ENCODE measurements at regions not wholly inside any gene's neighbourhood (a gene's known extent, or its start where the extent isn't known, plus 50 kb on each side); places are given as distances from the start of the nearest gene placed in this dataset.

- no peak overlapping the region for H3K27ac ChIP-seq
- H3K36me3 ChIP-seq = no peaks in the 10 kb centered on the region
- TF ChIP-seq CTCF (IDR thresholded peaks at IDR 0.05; ENCODE audit: low read depth, low read length) = no peak
- DNase-seq (ENCODE audit: low read depth in 1 of 2, low spot score in 1 of 2) = no peak
- H3K4me1 ChIP-seq (ENCODE audit: low read depth) = no peaks in the 10 kb centered on the region
- no peaks in the 10 kb centered on the region for H3K9me3 ChIP-seq (ENCODE audit: low read depth)
- no peaks in the 10 kb centered on the region for H3K27me3 ChIP-seq
- no peak overlapping the region for H3K4me3 ChIP-seq
Observed at GRCh38 chrX:78543281-78543680, 115.8 kb downstream of the RTL3 start.

- no peak for DNase-seq (ENCODE audit: low read depth in 1 of 2, low spot score in 1 of 2)
- H3K4me1 ChIP-seq (ENCODE audit: low read depth) = no peaks in the 10 kb centered on the region
- H3K4me3 ChIP-seq = no peak overlapping the region
- no peaks in the 10 kb centered on the region for H3K36me3 ChIP-seq
- no peaks in the 10 kb centered on the region for H3K9me3 ChIP-seq (ENCODE audit: low read depth)
- H3K27ac ChIP-seq = no peak overlapping the region
- no peak for TF ChIP-seq CTCF (IDR thresholded peaks at IDR 0.05; ENCODE audit: low read depth, low read length)
- no peaks in the 10 kb centered on the region for H3K27me3 ChIP-seq
Observed at GRCh38 chrX:78540171-78540570, 119.0 kb downstream of the RTL3 start.

GRCh38 chrX:78534221-78534620 is 124.9 kb downstream of the RTL3 start:
- peaks cover 6% of the 10 kb centered on the region for H3K4me1 ChIP-seq (ENCODE audit: low read depth)
- TF ChIP-seq CTCF (IDR thresholded peaks at IDR 0.05; ENCODE audit: low read depth, low read length) = no peak
- no peaks in the 10 kb centered on the region for H3K27me3 ChIP-seq
- H3K4me3 ChIP-seq = no peak overlapping the region
- H3K9me3 ChIP-seq (ENCODE audit: low read depth) = no peaks in the 10 kb centered on the region
- H3K36me3 ChIP-seq = no peaks in the 10 kb centered on the region
- H3K27ac ChIP-seq = no peak overlapping the region
- no peak for DNase-seq (ENCODE audit: low read depth in 1 of 2, low spot score in 1 of 2)

- Histone ChIP-seq H3K4me1 (ENCODE audit: low read depth) (peaks cover 6% of the 10 kb centered on the region), H3K27me3 (no peaks in the 10 kb centered on the region), H3K9me3 (ENCODE audit: low read depth) (no peaks in the 10 kb centered on the region), H3K36me3 (no peaks in the 10 kb centered on the region), H3K27ac (no peak overlapping the region), H3K4me3 (no peak overlapping the region)
- DNase-seq (ENCODE audit: low read depth in 1 of 2, low spot score in 1 of 2) = no peak
- no peak for TF ChIP-seq CTCF (IDR thresholded peaks at IDR 0.05; ENCODE audit: low read depth, low read length)
Observed at GRCh38 chrX:78532363-78532762, 126.8 kb downstream of the RTL3 start.

- Histone ChIP-seq H3K27me3 (no peaks in the 10 kb centered on the region), H3K4me1 (ENCODE audit: low read depth) (peaks cover 6% of the 10 kb centered on the region), H3K27ac (no peak overlapping the region), H3K4me3 (no peak overlapping the region), H3K9me3 (ENCODE audit: low read depth) (no peaks in the 10 kb centered on the region), H3K36me3 (no peaks in the 10 kb centered on the region)
- no peak for TF ChIP-seq CTCF (IDR thresholded peaks at IDR 0.05; ENCODE audit: low read depth, low read length)
- DNase-seq (ENCODE audit: low read depth in 1 of 2, low spot score in 1 of 2) = no peak
Observed at GRCh38 chrX:78527818-78528217, 131.3 kb downstream of the RTL3 start.

- peaks cover under 1% of the 10 kb centered on the region for H3K4me1 ChIP-seq (ENCODE audit: low read depth)
- H3K9me3 ChIP-seq (ENCODE audit: low read depth) = no peaks in the 10 kb centered on the region
- no peaks in the 10 kb centered on the region for H3K27me3 ChIP-seq
- H3K27ac ChIP-seq = no peak overlapping the region
- TF ChIP-seq CTCF (IDR thresholded peaks at IDR 0.05; ENCODE audit: low read depth, low read length) = no peak
- DNase-seq (ENCODE audit: low read depth in 1 of 2, low spot score in 1 of 2) = no peak
- no peaks in the 10 kb centered on the region for H3K36me3 ChIP-seq
- no peak overlapping the region for H3K4me3 ChIP-seq
Observed at GRCh38 chrX:78527263-78527662, 131.9 kb downstream of the RTL3 start.
